ENCODE measurements at regions not wholly inside any gene's neighbourhood (a gene's known extent, or its start where the extent isn't known, plus 50 kb on each side); places are given as distances from the start of the nearest gene placed in this dataset.
"Not testable (repeated sequence)": the region's sequence is repeated elsewhere in the genome, so short reads cannot be mapped to it uniquely, and the experiment has no call there.

- DNase-seq (ENCODE audit: low spot score), result no peak
- 92% methylated on average over 2 of the region's 2 CpGs for WGBS
- no peaks in the 10 kb centered on the region for H3K9me3 ChIP-seq
- no peaks in the 10 kb centered on the region for H3K4me1 ChIP-seq (replicated peaks)
- TF ChIP-seq CTCF (IDR thresholded peaks at IDR 0.05) (no peak), POLR2AphosphoS5 (IDR thresholded peaks at IDR 0.05) (no peak), POLR2A (IDR thresholded peaks at IDR 0.05) (no peak)
- intact Hi-C loops (cut with DNase I), result no loop called here
- H3K27ac ChIP-seq, result no peak overlapping the region
- no peak overlapping the region for H3K4me3 ChIP-seq
- H3K36me3 ChIP-seq, result no peaks in the 10 kb centered on the region
- no peaks in the 10 kb centered on the region for H3K27me3 ChIP-seq (replicated peaks; ENCODE audit: insufficient read depth)
Measured at GRCh38 chr2:216932113-216932862, 72.4 kb upstream of the TNP1 start.

DNA sequence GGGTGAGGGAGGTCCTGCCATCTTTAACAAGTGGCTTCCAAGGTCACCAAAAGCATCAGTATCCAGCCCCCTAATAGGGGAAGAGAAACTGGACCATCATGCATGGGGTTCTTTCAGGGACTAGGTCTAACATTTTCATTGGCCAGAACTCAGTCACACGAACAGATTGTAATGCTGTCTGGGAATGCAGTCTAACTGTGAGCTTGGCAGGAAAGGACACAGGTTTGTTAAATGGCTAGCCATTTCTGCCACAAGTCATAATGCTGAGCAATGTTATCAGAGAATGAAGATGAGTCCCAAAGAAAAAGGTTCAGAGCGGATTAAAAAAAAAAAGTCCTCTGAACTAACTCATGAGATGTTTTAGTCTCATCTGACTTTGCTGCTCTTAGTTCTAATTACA, 70.9 kb upstream of the TNP1 start:
- no peak overlapping the region for H3K27ac ChIP-seq
- H3K4me3 ChIP-seq, result no peak overlapping the region
- intact Hi-C loops (cut with DNase I), result no loop called here
- no peaks in the 10 kb centered on the region for H3K27me3 ChIP-seq (replicated peaks; ENCODE audit: insufficient read depth)
- 91% methylated on average over 2 of the region's 2 CpGs for WGBS
- no peak for TF ChIP-seq CTCF (IDR thresholded peaks at IDR 0.05)
- TF ChIP-seq POLR2AphosphoS5 (IDR thresholded peaks at IDR 0.05), result no peak
- TF ChIP-seq POLR2A (IDR thresholded peaks at IDR 0.05), result no peak
- DNase-seq (ENCODE audit: low spot score), result no peak
- no peaks in the 10 kb centered on the region for H3K9me3 ChIP-seq
- H3K36me3 ChIP-seq, result no peaks in the 10 kb centered on the region
- H3K4me1 ChIP-seq (replicated peaks), result no peaks in the 10 kb centered on the region

- intact Hi-C loops (cut with DNase I); H3K36me3 ChIP-seq; DNase-seq (ENCODE audit: low spot score); H3K27me3 ChIP-seq (replicated peaks; ENCODE audit: insufficient read depth); H3K4me3 ChIP-seq; H3K4me1 ChIP-seq (replicated peaks); H3K27ac ChIP-seq; H3K9me3 ChIP-seq: not testable (repeated sequence)
- 84% methylated on average over 4 of the region's 4 CpGs for WGBS
Measured at GRCh38 chr2:216929338-216929737, 69.5 kb upstream of the TNP1 start.

GRCh38 chr2:216927163-216927562, 67.3 kb upstream of the TNP1 start:
- Histone ChIP-seq H3K4me1 (replicated peaks) (no peaks in the 10 kb centered on the region), H3K4me3 (no peak overlapping the region), H3K27me3 (replicated peaks; ENCODE audit: insufficient read depth) (no peaks in the 10 kb centered on the region), H3K9me3 (no peaks in the 10 kb centered on the region), H3K27ac (no peak overlapping the region), H3K36me3 (no peaks in the 10 kb centered on the region)
- WGBS, result 80% methylated on average over 5 of the region's 5 CpGs
- TF ChIP-seq POLR2AphosphoS5 (IDR thresholded peaks at IDR 0.05), result no peak
- no peak for TF ChIP-seq CTCF (IDR thresholded peaks at IDR 0.05)
- no peak for TF ChIP-seq POLR2A (IDR thresholded peaks at IDR 0.05)
- intact Hi-C loops (cut with DNase I), result no loop called here
- no peak for DNase-seq (ENCODE audit: low spot score)

- TF ChIP-seq CTCF (IDR thresholded peaks at IDR 0.05), result no peak
- no peak for DNase-seq (ENCODE audit: low spot score)
- intact Hi-C loops (cut with DNase I), result no loop called here
- no peaks in the 10 kb centered on the region for H3K4me1 ChIP-seq (replicated peaks)
- no peaks in the 10 kb centered on the region for H3K36me3 ChIP-seq
- no peaks in the 10 kb centered on the region for H3K9me3 ChIP-seq
- H3K27ac ChIP-seq, result no peak overlapping the region
- WGBS, result 83% methylated on average over 6 of the region's 6 CpGs
- no peaks in the 10 kb centered on the region for H3K27me3 ChIP-seq (replicated peaks; ENCODE audit: insufficient read depth)
- no peak overlapping the region for H3K4me3 ChIP-seq
Measured at GRCh38 chr2:216925636-216926366, 65.9 kb upstream of the TNP1 start.

All from prostate gland (tissue), 2 donors.